ENCODE measurements at regions not wholly inside any gene's neighbourhood (a gene's known extent, or its start where the extent isn't known, plus 50 kb on each side); places are given as distances from the start of the nearest gene placed in this dataset.
"Not testable (repeated sequence)": the region's sequence is repeated elsewhere in the genome, so short reads cannot be mapped to it uniquely, and the experiment has no call there.

DNA sequence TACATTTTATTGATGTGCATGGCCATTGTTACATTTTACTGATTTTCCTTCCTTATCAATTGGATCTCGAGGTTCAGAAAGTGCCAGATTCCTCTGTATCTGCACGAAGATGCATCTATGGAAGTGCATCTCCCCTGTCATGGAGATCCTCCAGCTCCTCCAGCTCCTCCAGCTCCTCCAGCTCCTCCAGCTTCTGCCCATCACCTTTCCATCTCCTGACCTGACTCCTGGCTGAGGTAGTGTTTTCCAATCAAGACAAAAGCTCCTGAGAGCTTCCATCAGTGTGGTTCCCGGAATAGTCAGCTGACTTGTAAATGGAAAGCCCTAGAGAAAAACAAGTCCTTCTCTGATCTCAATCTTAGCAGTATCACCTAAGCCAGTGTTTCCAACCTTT, 90.8 kb upstream of the KLF6 start:
- intact Hi-C loops (cut with micrococcal nuclease) = loop anchor here (1.0 to 10.0 kb wide), 7 partner anchors 17 to 779 kb away; no protein-coding TSS in a partner anchor
- Mint-ChIP-seq H3K27me3 (no peaks in the 10 kb centered on the region), H3K27ac (peak overlapping the region; percentile 96), H3K36me3 (ENCODE audit: low read depth) (no peaks in the 10 kb centered on the region), H3K4me1 (peaks cover 65% of the 10 kb centered on the region), H3K9me3 (no peaks in the 10 kb centered on the region), H3K4me3 (peak overlapping the region; percentile 59)
- ATAC-seq (ENCODE audit: low read depth) (no peak), DNase-seq (no peak)
- TF ChIP-seq CTCF (IDR thresholded peaks at IDR 0.05) = no peak
- ChIA-PET POLR2A (interaction anchor here (0.5 to 6.3 kb wide), 11 partner anchors 10 to 405 kb away, joined by 3 to 156 read pairs (median 7); partner anchors contain the start of gene KLF6), CTCF (interaction anchor here (0.7 to 1.4 kb wide), 2 partner anchors 91 to 141 kb away, joined by 3 read pairs; partner anchors contain the start of gene KLF6)

- intact Hi-C loops (cut with micrococcal nuclease) = loop anchor here (1.0 to 10.0 kb wide), 6 partner anchors 27 to 780 kb away; no protein-coding TSS in a partner anchor
- H3K27ac Mint-ChIP-seq = peak overlapping the region; percentile 96
- H3K9me3 Mint-ChIP-seq = no peaks in the 10 kb centered on the region
- DNase-seq (peak; percentile 48), ATAC-seq (ENCODE audit: low read depth) (peak; percentile 64)
- no peaks in the 10 kb centered on the region for H3K27me3 Mint-ChIP-seq
- CTCF ChIA-PET = interaction anchor here (0.7 to 1.4 kb wide), 4 partner anchors 60 to 141 kb away, joined by 3 read pairs; partner anchors contain the start of gene KLF6
- peak overlapping the region; percentile 59 for H3K4me3 Mint-ChIP-seq
- no peaks in the 10 kb centered on the region for H3K36me3 Mint-ChIP-seq (ENCODE audit: low read depth)
- POLR2A ChIA-PET = interaction anchor here (0.6 to 6.3 kb wide), 18 partner anchors 10 to 257 kb away, joined by 3 to 156 read pairs (median 5); partner anchors contain the start of gene KLF6
- no peak for TF ChIP-seq CTCF (IDR thresholded peaks at IDR 0.05)
- peaks cover 65% of the 10 kb centered on the region for H3K4me1 Mint-ChIP-seq
These were observed 90.2 kb upstream of the KLF6 start for GRCh38 chr10:3874990-3875841.

DNA sequence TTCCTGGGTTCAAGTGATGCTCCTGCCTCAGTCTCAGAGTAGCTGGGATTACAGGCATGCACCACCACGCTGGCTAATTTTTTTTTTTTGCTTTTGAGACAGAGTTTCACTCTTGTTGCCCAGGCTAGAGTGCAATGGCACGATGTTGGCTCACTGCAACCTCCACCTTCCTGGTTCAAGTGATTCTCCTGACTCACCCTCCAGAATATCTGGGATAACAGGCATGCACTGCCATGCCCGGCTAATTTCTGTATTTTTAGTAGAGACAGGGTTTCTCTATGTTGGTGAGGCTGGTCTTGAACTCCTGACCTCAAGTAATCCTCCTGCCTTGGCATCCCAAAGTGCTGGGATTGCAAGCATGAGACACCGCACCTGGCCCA, 89.6 kb upstream of the KLF6 start:
- intact Hi-C loops (cut with micrococcal nuclease) = loop anchor here (10.0 kb wide), 1 partner anchor 780 kb away; no protein-coding TSS in a partner anchor
- ATAC-seq (ENCODE audit: low read depth) = peak; percentile 15
- ChIA-PET POLR2A (interaction anchor here (0.6 to 6.3 kb wide), 17 partner anchors 11 to 257 kb away, joined by 3 to 156 read pairs (median 5); partner anchors contain the start of gene KLF6), CTCF (interaction anchor here (0.9 to 1.4 kb wide), 3 partner anchors 61 to 92 kb away, joined by 3 read pairs; partner anchors contain the start of gene KLF6)
- Mint-ChIP-seq H3K27ac (peak overlapping the region; percentile 96), H3K4me3 (peak overlapping the region; percentile 59), H3K4me1 (peaks cover 65% of the 10 kb centered on the region)
- not testable (repeated sequence) for H3K36me3 Mint-ChIP-seq (ENCODE audit: low read depth); H3K9me3 Mint-ChIP-seq; DNase-seq; H3K27me3 Mint-ChIP-seq

DNA sequence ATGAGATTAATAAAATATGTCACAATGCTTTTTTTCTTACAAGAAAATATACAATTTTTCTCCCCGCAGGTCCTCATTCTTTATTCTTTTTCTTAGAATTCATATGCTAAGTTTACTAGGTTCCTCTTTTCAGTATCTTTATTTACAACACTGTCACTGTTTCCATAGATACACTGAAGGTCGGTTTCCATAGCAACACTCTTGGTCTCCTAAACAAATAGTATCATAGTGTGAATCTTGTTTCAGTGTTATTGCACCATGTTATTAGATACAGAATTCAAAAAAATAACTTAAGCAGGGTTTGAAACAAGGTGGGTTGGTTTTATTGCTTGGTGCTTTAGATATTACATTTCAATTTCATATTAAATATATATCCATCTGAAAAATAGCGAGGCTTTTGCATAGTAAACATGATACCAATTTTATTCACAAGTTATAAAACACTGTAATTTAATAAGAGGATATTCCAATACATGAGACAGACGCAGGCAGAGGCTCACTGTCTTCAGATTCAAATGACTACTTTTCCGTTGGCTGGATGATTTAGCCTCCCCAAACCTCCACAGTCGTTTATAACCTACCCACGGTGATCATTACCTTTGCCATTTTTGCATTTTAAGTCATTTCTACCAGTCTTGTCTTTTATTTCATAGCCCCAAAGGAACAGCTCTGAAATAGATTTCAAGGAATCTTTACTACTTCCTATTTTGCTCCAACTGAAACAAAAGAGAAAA, 88.9 kb upstream of the KLF6 start:
- no peaks in the 10 kb centered on the region for H3K36me3 Mint-ChIP-seq (ENCODE audit: low read depth)
- H3K27ac Mint-ChIP-seq = peak overlapping the region; percentile 96
- intact Hi-C loops (cut with micrococcal nuclease) = loop anchor here (1.0 to 10.0 kb wide), 7 partner anchors 22 to 781 kb away; partner anchors contain the start of gene KLF6
- peak overlapping the region; percentile 45 for H3K4me3 Mint-ChIP-seq
- H3K4me1 Mint-ChIP-seq = peaks cover 60% of the 10 kb centered on the region
- ATAC-seq (ENCODE audit: low read depth) (peak; percentile 43), DNase-seq (no peak)
- H3K27me3 Mint-ChIP-seq = no peaks in the 10 kb centered on the region
- H3K9me3 Mint-ChIP-seq = no peaks in the 10 kb centered on the region
- ChIA-PET POLR2A (interaction anchor here (0.9 to 6.3 kb wide), 7 partner anchors 22 to 254 kb away, joined by 3 to 156 read pairs (median 10); partner anchors contain the start of gene KLF6), CTCF (interaction anchor here (0.9 kb wide), 1 partner anchor 91 kb away, joined by 3 read pairs; no protein-coding TSS in a partner anchor)
- no peak for TF ChIP-seq CTCF (IDR thresholded peaks at IDR 0.05)

- ATAC-seq (ENCODE audit: low read depth) (no peak), DNase-seq (no peak)
- H3K4me1 Mint-ChIP-seq = peaks cover 69% of the 10 kb centered on the region
- CTCF ChIA-PET = no interaction called here
- no peaks in the 10 kb centered on the region for H3K36me3 Mint-ChIP-seq (ENCODE audit: low read depth)
- peak overlapping the region; percentile 96 for H3K27ac Mint-ChIP-seq
- POLR2A ChIA-PET = interaction anchor here (2.9 to 6.3 kb wide), 2 partner anchors 21 to 89 kb away, joined by 35 to 156 read pairs; partner anchors contain the start of gene KLF6
- H3K9me3 Mint-ChIP-seq = no peaks in the 10 kb centered on the region
- no peaks in the 10 kb centered on the region for H3K27me3 Mint-ChIP-seq
- H3K4me3 Mint-ChIP-seq = no peak overlapping the region
- intact Hi-C loops (cut with micrococcal nuclease) = loop anchor here (1.0 to 10.0 kb wide), 7 partner anchors 21 to 782 kb away; partner anchors contain the start of gene KLF6
- TF ChIP-seq CTCF (IDR thresholded peaks at IDR 0.05) = no peak
These were observed 87.8 kb upstream of the KLF6 start for GRCh38 chr10:3872712-3873329.
